Stimulated activated CD8-positive, alpha-beta memory T cell treated with anti-CD3 and anti-CD28 coated beads, Interleukin-7, amount 100 ng/mL, for 4 hours (primary cell): ENCODE measurements at regions not wholly inside any gene's neighbourhood (a gene's known extent, or its start where the extent isn't known, plus 50 kb on each side); places are given as distances from the start of the nearest gene placed in this dataset.

Experiments used
- DNase-seq, 2 donors: peaks; one replicate each; pipeline ENCODE4 v3.0.0-alpha.2; 2020; ENCODE audit warnings: low read depth in 2 of 2

DNA sequence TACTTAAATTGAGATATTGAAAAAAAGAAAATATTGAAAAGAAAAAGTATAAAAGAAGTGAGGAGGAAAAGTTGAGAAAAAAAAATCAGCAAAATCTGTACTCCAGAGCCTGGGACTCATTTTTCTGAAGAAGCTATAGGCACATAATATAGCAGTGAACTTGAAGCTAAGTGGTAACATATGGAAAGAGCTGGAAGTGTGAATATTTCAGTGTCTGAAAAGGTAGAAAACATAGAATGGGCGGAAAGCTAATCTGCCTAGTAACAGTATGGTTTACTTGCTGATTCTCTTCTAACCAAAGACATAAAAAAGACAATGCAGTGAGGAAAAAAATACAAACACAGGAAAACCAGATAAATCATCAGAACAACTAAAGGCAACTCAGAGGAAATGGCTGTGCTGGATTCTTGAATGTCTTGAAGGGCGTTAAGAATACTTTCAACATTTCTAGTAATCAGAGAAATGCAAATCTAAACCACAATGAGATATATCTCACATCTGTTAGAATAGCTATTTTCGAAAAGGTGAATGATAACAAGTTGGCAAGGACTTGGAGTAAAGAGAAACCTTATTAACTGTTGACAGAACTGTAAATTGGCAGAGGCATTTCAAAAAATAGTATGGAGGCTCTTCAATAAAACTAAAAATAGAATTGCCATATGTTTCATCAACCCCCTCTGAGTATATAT is 784.6 kb downstream of the LRFN5 start:
- no peak for DNase-seq

DNA sequence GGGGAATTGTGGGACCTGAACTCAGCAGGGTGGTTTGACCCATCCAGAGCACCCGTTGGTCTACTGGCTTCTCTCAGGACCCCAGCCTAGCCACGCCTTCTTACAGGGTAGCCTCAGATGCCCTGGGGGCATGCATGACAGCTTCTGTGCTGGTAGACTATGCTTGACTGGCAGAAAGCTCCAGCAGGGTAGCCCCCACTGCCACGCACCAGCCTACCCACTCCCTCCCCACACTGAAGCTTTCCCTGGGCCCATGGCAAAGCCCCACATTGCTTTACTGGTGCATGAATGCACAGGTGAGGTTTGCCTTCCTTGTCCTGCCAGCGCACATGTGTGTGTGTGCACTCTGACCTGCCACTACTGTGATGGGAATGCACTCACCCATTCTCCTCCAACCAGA is 772.2 kb downstream of the LRFN5 start:
- DNase-seq, result no peak

DNA sequence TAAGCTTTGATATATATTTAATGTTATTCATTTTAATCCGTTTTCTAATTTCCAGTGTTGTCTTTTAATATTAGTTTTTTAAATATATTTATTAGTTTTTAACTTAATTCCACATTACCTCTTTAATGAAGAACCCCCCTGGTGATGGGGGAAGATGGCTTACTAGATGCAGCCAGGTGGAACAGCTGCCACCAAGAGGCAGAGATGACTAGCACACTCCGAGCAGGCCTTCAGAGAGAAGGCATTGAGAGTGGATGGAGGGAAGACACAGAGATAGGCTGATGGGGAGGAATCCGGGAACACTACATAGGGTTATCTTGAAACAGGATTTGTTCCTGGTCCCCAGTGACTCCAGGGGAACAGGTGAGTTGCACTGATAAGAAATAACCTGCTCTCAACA is 771.6 kb downstream of the LRFN5 start:
- no peak for DNase-seq

DNA sequence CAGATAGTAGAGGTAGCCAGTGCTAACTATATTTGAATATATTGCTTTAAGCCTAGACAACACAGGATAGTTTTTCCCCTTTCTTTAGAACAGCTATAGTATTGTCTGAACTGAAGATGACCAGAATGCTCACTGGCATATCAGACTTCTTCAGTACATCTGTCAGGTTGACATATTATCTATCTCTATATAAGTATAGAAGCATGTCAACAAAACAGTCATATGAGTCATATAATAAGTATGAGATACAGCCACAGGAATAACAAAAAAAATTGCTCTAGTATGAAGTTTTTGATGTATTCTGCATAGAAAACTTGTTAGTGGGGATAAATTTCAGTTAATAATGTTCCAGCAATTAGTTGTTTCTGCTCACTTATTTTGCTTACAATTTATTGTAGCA is 767.7 kb downstream of the LRFN5 start:
- no peak for DNase-seq

- DNase-seq, result no peak
Measured at GRCh38 chr14:42370056-42370455, 763.4 kb downstream of the LRFN5 start.

- no peak for DNase-seq
Measured at GRCh38 chr14:42368234-42368633, 761.6 kb downstream of the LRFN5 start.

DNA sequence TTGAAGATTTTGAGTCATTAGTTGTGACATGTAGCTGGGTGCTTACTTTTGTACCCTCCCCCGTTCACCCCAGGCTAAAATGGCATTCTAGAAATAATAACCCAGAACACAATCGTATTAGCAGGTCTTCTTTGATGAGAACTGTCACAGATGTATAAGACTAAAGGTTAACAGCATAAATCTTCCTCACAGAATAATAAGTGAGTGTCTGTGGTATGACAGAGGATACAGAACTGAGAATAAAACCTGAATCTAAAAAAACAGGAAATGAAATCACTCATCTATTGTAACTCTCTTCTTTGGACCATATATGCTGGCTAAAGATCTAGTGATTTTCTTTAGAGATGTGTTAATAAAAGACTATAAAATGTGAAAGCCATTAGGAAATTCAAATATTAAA is 746.6 kb downstream of the LRFN5 start:
- no peak for DNase-seq

GRCh38 chr14:42335918-42336317 is 729.2 kb downstream of the LRFN5 start:
- DNase-seq, result no peak

DNA sequence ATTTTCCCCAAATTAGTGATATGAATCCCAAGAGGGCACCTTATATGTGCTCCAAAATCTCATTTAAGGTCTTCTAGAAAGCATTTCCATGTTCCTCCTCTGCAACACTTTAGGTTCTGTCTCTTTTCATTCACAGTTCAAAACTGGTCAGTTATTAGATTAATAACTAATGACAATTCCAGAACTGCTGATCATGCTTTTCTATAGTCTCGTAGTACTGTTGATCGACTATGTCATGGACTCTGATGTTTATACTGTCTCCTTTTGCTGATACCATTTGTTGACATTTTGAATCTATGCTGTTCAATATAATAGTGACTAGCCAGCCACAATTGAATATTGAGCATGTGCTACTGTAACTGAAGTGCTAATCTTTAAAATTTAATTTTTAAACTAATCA is 728.3 kb downstream of the LRFN5 start:
- DNase-seq, result no peak

GRCh38 chr14:42323426-42323825 is 716.8 kb downstream of the LRFN5 start:
- DNase-seq, result no peak

DNA sequence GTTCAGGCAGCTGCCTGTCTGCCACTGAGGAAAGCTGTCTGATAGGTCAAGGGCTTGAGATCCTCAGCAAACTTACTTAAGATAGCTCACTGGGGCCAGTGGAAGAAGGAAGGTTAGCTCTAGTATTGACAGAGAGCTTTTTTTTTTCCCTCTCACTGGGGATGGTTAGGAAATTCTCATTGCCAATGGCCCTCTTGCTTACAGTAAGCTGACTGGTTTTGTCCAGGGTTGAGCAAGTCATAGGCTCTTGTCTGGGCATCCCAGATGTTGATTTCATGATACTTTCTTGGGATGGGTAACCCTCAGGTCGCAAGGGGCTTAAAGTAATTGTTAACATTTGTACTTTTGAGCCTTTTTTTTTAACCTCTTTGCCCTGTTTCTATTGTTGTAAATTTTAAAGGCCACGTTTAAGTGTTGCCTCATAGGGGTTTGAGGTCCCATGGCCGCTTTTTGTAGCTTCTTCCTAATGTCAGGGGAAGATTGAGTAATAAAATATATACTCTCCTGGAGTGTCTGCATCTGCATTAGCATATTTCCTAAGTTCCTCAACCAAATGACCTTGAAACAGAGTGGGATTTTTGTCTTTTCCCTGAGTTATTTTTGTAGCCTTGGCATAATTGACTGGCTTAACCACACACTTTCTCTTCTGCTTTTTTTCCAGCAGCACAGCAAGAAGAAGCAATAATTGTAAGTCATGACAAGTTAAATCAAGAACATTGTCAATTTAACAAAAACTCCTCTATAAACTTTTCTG is 716.0 kb downstream of the LRFN5 start:
- DNase-seq, result no peak

GRCh38 chr14:42319996-42320395 is 713.3 kb downstream of the LRFN5 start:
- DNase-seq, result no peak

GRCh38 chr14:42316693-42317092 is 710.0 kb downstream of the LRFN5 start:
- no peak for DNase-seq

GRCh38 chr14:42311876-42312275 is 705.2 kb downstream of the LRFN5 start:
- DNase-seq, result no peak

DNA sequence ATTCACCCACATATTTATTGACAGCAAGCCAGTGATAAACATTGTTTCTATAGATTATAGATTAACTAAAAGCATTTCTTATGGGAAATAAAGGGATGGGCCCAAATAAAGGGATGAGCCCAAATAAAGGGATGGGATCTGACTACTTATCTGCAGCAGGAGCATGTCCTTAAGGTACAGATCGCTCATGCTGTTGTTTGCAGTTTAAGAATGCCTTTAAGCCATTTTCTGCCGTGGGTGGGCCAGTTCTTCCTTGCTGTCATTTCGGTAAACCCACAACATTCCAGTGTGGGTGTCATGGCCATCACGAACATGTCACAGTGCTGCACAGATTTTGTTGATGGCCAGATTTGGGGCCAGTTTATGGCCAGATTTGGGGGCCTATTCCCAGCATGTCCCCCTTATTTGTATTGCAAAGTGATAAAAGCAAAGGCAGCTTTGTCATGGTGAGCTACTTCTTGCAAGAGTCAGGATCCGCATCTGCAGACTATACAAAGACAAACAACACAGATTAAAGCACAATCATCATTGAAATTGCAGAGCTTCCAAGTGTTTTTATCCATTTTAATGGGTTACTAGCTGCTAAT is 700.7 kb downstream of the LRFN5 start:
- no peak for DNase-seq

- no peak for DNase-seq
Measured at GRCh38 chr14:42299692-42300091, 693.0 kb downstream of the LRFN5 start.

GRCh38 chr14:42293180-42293579 is 686.5 kb downstream of the LRFN5 start:
- DNase-seq, result no peak

DNA sequence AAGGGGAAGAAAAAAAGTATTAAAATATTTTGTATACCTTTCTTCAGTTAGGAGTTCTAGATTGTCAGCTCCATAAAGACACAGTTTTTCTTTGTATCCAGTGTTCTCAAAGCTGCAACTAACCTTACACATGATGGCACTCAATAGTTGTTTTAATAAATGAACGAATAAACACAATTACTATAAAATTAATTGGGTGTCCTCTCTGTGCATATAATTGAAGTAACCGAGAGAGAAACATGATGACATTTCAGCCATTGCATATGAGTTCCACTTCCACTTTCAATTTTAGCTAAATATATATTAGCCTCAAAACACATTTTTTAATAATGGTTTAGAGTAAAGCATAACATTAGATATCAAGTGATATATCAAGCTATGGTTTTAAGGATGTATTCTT is 671.2 kb downstream of the LRFN5 start:
- no peak for DNase-seq

DNA sequence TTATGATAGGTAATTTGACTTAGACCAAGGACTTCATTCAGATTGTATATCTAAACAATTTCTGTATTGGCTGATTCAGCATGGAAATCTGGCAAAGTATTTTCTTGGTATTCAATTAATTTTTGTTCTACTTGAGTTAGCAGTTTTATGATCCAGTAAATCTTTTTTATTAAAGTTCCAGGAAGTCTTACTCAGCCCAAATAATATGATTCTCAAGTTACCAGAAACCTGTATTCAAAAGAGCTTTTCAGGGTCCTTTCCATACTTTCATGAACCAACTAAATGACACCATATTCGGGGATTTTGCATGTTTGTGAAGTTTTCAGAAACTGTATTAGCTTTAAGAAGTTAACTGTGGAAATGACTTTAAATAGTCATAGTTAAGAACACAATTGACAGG is 662.6 kb downstream of the LRFN5 start:
- DNase-seq, result no peak

- no peak for DNase-seq
Measured at GRCh38 chr14:42248131-42248530, 641.5 kb downstream of the LRFN5 start.

DNA sequence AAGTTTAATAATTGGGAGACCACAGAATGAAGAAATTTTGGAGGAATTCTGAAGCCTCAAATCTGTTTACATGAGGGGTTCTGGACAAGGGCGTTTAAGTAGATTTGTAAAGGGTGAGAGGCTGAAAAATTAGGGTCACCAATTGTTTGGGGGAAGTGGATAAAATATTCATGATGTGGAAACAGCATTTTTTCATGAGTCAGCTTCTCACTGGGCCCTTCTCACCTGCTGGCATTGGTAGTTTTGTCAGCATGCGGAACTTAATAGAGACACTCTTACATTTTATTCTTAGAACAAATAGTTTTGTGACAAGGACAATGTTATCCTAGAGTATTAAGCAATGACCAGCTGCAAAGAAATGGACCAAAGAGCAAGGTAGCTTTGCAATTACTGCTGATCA is 634.4 kb downstream of the LRFN5 start:
- DNase-seq, result no peak

GRCh38 chr14:42229976-42230375 is 623.3 kb downstream of the LRFN5 start:
- no peak for DNase-seq

GRCh38 chr14:42229294-42229693 is 622.6 kb downstream of the LRFN5 start:
- no peak for DNase-seq
